NOMO-1 (cell line): ENCODE measurements at regions not wholly inside any gene's neighbourhood (a gene's known extent, or its start where the extent isn't known, plus 50 kb on each side); places are given as distances from the start of the nearest gene placed in this dataset.
"Not testable (repeated sequence)": the region's sequence is repeated elsewhere in the genome, so short reads cannot be mapped to it uniquely, and the experiment has no call there.

Experiments
- DNase-seq, 2 experiments: peaks; one replicate each; lab custom pipeline; 2025; ENCODE audit not compliant: unreplicated experiment in 2 of 2; lab: John Stamatoyannopoulos, UW

DNA sequence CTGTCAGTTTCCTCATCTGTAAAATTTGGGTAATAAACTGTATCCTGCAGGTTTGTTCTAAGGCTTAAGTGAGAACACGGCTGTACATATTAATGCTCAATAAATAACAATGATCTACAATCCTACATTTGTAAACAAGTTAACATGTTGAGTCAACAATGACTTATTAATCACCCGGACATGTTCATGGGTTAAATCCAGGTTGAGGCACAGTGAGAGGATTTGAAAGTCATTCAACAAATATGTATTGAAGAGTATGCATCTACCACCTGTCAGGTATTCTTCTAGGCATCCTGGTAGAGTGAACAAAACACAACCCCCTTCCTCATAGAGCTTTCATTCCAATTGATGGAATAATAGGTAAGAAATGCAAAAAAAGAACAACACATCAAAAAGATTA is 554.7 kb upstream of the SLC35B3 start:
- no peak for DNase-seq

DNA sequence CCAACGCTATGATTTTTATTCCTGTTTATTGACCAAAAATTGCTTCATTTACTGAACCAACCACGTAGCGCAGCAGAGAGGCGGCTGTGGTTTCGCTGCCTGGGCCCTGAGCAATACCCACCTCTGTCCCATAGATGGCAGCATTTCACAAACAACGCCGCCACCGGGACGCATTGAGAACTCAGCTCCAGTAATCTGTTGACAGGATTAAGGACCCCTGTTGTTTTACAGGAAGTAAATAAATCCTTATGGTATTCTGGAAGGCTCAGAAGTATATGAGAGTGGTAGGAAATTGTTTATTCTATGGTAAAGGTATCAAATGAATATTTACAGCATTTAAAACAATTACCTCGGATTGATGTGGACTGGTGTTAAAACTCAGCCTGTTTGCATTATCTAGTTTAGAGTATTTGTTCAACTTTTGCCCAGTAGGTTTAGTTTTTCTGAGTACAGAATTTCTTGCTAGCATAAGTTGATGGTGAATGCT is 547.9 kb upstream of the SLC35B3 start:
- DNase-seq, result peak; percentile 43 to 58

DNA sequence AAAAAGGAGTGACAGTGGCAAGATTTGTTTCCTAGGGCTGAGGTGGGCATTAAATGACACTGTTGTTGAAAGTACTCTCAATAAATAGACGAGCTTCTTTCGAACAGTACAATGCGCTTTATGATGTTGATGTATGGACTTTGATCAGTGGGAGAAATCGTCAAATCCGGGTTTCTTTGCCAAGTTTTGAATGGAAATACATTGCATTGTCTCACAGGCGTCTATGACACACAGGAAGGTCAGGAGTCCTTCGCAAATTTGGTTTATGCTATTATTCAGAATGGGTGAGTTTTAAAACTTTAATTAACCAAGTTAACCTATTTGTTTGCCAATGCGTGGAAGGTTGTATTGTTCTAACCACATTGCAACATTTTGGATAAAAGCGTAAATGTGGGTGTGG is 547.3 kb upstream of the SLC35B3 start:
- no peak for DNase-seq

DNA sequence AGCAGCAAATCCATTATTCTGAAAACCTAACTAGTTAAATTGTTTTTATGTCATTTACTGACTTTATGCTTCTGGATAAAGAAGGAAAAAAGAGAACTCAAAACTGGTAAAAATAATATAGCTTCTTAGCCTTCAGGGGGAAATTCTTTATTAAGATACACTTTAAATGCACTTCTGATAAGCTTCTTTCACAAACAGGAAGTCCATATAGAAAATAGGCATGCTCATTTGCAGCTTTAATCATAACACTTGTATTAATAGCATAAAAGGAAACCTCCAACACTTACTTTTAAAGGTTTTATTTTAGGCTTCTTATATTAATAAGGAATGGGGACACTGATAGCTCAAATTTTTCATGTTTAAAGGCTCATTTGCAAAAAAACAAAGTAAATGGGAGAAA is 538.0 kb upstream of the SLC35B3 start:
- DNase-seq, result no peak

DNA sequence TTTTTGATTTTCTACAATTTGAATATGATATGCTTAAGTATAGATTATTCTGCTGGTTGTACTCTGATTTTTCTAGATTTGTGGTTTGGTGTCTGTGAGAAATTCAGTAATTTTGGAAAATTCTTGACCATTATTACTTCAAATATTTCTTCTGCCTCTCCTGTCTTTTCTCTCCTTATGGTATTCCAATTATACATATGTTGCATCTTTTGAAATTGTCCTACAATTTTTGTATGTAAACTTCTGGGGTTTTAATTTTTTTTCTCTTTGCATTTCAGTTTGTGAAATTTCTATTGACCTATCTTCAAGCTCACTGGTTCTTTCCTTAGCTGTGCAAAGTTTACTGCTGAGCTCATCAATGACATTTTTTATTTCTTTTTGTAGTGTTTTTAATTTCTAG is 534.4 kb upstream of the SLC35B3 start:
- DNase-seq, result no peak

DNA sequence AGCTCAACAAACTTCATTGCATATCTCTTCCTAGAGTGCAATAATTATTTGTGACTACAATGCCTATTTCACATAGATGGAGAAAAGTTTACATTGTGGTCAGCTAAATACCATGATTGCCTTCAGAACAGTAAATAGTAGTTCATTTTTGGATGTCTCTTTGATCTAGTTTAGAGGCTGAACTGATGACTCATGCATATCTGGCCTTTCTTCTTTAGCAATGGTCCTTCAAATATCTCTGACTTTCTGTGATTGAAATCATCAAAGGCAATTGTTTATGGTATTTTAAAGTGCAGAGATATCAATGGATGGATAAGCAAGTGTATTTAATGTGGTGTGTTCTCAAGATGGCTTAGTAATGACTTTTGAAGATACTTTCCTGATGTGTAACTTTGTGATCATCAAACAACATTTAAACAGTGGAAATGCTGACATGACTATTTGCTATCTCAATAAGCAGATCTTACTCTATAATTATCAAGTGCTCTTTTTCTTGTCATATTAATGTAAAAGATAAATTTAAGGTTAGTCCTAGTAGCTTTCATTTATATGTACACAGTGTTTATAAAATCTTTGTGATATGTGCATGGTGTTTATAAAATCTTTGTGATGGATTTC is 523.7 kb upstream of the SLC35B3 start:
- DNase-seq, result no peak

DNA sequence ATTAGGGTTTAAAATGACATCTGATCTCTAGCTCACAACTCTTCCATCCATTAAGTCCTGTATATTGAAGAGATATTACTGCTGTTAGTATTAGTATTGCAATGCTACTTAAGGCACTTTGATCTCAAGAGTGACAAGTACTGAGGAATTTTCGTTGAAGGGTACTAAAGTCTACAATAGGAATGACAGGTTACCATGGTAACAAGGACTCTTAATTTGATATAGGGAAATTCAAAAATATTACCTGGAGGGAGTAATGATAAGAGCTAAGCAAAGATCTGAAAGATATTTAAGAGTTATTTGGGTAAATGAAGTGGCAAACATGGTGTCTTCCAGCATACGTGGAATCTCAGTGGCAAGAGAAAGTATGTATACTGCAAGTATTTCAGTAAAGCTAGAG is 518.0 kb upstream of the SLC35B3 start:
- no peak for DNase-seq

DNA sequence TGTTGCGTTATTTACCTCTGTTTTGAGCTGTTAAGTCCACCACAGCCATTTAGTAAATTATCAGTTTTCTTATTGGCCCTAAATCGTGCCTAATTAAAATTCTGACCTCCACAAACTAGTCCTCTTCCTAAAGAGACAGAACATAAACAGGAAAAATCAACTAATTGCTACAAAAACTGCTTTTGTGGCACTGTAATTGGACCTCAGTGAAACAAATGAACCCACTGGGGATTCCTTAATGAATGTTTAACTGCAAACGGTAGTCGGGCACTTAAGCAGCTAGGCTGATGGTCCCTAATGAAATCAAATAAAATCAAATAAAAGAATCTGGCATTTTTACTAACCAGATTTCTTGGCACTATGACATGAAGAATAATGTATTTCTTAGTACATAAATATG is 513.4 kb upstream of the SLC35B3 start:
- no peak for DNase-seq

DNA sequence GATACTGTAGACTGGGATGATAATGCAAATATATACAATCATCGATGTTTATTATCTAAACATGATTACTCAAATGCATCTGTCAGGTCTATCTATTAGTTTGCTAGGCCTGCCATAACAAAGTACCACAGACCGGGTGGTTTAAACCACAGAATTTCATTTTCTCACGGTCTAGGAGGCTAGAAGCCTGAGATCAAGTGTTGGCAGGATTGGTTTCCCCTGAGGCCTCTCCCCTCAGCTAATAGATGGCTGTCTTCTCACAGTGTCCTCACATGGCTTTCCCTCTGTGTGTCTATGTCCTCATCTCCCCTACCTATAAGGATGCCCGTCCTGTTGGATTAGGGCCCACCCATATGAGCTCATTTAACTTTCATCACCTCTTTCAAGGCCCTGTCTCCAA is 512.6 kb upstream of the SLC35B3 start:
- DNase-seq, result no peak

DNA sequence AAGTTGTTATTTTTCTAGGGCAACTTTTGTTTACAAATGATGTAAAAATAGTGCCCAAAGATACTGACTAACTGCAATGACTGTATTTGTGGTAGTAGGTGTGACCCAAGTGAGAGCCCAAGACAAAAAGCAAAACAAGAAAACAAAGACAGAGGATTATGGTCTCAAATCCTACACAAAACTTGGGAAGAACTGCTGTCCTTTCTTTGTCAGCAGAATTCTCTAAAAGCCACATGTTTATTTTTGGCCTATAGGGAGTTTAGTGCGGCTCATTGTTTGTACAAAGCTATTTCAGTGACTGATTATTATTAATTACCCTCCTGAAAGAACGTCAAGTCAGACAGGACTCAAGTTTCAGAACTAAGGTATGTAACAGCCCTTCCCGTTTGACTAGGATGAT is 509.2 kb upstream of the SLC35B3 start:
- DNase-seq, result no peak

DNA sequence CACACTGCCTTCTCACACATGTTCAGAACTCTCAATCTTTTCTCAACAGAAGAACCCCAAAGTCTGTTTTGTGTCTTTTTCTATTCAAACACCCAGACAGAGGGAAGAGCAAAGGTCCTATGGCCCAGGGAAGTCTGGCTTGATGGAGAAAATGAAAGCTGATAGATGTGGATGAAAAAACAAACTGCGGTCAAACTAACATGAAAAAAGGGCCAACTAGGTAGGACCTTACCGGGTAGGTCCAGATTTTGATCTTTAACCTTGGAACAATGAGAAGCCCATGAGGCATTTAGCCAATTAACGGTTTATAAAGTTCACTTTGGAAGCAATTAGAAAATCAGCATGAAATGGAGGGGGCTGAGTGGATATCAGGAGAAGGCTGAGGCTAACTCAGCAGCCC is 507.7 kb upstream of the SLC35B3 start:
- no peak for DNase-seq

DNA sequence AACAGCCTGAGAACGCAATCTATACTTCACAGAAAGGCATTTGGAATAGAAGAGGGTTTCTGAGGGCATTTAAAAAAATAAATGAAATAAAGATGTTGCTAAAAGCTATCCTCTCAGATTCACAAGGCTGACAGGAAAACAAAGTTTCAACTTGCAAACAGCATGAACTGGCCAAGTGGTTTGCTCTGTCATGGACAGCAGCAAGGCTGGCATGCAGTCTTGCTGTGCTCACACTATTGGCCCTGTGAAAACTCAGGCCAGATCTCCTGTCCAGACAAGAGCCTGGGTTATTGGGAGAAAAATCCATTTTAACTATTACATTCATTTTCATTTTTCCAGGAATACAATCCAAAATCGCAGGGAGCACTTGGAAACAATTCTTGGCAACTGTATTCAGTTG is 506.2 kb upstream of the SLC35B3 start:
- DNase-seq, result no peak

DNA sequence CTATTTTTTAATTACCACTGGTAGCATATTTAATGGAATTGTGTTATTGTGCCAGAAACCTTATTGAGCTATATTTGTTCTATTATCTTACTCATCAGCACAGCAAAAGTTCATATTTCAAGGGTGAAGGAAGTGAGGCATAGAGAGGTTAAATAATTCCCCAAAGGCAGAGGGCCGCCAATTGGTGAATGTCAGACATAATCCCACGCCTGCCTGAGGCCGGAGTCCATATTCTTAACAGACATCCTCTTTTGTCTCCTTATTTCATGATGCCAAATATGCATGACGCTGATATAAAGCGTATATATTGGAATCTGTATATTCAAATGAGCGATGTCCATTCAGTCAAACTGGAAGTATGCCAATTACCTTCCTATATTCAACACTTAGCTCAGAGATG is 505.0 kb upstream of the SLC35B3 start:
- no peak for DNase-seq

DNA sequence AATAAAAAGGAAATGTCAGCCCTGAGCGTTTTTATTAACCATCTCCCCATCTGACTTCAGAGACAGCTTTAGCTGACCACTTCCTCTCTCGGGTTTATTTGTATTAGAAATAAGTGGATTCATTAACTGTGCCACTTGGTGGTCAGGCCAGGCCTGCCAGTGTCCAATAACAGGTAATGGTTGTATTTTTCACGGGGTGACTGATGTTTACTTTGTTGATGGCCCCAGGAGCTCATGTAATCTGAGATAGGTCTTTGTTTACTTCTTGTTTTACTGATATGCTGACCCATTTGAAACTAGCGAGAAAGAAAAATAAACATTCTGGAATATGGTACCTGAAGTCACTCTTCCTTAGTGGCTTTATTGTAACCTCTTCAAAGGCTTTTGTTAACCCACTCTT is 504.3 kb upstream of the SLC35B3 start:
- DNase-seq, result peak in 1 of 2 experiments; percentile 23

DNA sequence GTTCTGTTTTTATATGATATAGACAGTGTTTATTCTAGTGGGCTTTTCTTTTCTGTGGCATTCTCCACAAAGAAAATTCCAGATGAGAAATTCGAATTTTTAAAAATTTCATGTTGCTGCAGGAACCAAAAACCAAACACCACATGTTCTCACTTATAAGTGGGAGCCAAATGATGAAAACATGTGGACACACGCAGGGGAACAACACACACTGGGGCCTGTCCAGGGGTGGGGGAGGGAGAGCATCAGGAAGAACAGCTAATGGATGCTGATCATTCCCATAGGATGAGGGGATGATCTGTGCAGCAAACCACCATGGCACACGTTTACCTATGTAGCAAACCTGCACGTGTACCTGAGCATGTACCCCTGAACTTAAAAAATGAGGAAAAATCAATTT is 499.0 kb upstream of the SLC35B3 start:
- DNase-seq, result no peak

DNA sequence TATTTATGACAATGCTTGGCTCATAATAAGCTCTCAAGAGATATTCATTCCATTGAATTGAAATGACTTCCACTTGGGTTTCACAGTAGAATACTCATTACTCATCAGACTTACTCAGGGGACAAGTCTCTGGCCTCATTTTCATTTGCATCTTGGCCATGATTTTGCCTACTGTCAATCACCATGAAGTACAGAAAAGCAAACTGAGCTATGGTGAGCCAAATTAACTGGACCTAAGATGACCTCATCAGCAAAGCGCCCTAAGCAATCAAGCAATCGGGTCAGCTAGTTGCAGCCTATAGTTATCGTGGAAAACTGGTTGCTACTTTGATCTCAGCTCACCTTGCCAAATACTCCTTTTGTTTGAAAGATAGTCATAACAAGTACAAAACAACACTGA is 494.7 kb upstream of the SLC35B3 start:
- no peak for DNase-seq

DNA sequence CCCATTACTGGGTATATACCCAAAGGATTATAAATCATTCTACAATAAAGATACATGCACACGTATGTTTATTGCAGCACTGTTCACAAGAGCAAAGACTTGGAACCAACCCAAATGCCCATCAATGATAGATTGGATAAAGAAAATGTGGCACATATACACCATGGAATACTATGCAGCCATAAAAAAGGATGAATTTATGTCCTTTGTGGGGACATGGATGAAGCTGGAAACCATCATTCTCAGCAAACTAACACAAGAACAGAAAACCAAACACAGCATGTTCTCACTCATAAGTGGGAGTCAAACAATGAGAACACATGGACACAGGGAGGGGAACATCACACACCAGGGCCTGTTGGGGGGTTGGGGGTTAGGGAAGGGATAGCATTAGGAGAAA is 484.9 kb upstream of the SLC35B3 start:
- DNase-seq, result not testable (repeated sequence)

DNA sequence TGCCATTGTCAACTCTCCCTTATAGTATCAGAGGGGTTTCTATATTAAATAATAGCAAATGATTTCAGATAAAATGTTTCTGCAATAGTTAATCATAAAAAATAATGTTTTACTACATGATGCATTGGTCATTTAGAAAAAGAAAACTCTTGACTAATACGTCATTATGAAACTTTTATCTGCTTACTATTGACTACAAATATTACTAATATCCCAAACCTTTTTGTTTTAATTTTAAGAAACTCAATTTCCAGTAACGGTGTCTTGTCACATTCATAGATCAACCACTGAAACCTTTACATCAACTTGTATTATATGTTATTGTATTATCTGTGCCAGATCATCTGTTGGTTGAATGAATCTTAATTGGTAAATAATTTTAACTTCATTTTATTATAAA is 482.9 kb upstream of the SLC35B3 start:
- no peak for DNase-seq

DNA sequence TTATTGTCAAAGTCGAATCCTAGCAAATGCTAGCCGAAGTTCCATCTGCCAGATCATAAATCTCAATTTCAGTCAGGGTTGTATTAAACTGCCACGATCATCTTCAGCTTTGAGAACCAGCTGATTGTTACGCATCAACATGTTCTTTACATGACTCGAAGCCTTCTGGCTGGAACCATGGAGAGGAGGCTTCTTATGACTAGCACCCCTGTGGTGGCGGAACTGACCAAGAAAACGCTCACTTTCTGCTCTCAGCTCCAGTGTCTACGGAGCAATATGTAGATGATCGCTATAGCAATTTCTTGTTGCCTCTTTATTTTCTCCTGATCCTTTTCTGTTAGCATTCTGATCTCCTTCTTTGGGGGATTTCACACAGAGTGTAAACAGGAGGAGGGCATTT is 479.4 kb upstream of the SLC35B3 start:
- DNase-seq, result no peak

DNA sequence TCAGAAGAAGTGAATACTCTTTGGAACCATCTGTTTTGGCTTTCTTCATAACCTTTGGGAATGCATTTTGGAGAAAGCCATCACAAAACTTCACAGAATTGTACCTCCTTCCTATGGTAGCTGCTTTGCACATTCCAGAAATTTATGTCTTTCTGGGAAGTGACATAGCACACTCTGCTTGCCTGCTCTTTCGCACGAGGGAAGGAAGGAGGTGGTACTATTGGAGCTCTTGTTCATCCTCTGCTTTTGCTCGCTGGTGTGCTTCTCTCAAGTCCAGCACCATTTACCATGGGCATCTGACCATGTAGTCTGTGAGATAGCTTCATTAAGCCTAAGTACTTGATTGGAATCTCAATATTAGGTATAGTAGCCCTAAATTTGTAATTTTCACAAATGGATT is 473.3 kb upstream of the SLC35B3 start:
- DNase-seq, result no peak

DNA sequence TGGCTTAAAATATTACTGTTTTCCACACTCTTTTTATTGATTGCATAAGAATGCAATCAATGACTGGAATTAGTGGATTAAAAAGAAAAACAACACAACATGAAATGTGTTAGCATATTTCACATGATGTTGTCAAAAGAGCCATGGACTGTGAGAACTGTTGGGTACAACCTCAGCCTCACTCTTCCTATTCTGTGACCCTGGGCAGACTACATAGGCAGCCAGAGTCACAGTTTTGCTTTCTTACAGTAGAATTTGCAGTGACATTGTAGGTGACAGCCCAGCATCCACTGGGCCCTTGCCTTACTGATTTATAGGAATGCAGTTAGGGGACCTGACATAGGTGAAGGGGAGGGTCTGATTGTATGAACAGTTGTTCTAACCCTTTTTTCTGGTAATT is 471.4 kb upstream of the SLC35B3 start:
- DNase-seq, result no peak

DNA sequence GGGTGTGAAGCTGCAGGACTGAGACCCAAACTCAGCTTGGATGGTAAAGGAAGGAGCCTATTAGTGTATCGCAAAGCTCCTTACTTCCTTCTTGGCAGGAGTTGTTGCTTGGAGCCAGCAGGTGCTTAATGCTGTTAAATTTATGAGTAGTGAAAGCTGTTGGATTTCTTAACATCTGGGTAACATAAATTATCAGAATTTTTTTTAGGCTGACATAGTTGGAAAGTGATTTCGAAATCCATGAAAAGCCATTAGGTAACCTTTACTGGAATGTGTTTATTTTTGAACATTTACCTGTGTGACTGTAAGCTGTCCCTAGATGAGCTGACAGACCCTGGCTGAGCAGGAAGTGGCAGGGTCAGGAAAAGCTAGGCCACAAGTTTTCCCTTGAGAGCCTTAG is 470.4 kb upstream of the SLC35B3 start:
- peak; percentile 19 to 47 for DNase-seq

DNA sequence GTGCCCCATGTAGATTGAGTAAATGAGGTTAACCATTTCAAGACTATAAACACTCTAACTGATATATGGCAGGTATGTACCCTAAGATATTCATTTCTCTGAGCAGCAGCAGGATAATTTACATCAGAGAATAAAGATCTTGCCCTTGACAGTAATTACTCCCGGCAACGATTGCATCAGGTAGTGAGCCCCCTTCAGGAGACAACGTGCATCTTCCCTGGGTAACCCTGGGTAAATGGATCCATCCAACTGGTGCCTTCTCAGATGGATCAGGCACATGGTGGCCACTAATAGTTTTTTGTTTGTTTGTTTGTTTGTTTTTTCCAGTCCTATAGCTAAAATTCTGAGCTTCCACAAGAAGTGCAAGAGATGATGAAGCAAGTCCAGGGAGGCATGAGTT is 469.4 kb upstream of the SLC35B3 start:
- DNase-seq, result no peak
